MM.1S (cell line): ENCODE measurements at regions not wholly inside any gene's neighbourhood (a gene's known extent, or its start where the extent isn't known, plus 50 kb on each side); places are given as distances from the start of the nearest gene placed in this dataset.

Source experiments
- DNase-seq: peaks from one replicate; pipeline ENCODE4 v3.0.0-alpha.2; 2015
- H2AFZ ChIP-seq: fragments of 300-600 bp; sonication (generic); 2 replicates; pipeline ENCODE4 v1.6.0; 2016; ENCODE audit warnings: antibody characterized with exemption, low read length
- H3F3A ChIP-seq: fragments of 300-600 bp; sonication (generic); 2 replicates; pipeline ENCODE4 v1.6.1; 2016; ENCODE audit warnings: mild to moderate bottlenecking, antibody characterized with exemption, low read length, moderate library complexity, mixed read lengths; ENCODE audit not compliant: insufficient read depth
- H3K27ac ChIP-seq: fragments of 300-600 bp; sonication (generic); 2 replicates; pipeline ENCODE4 v1.5.1; 2016; ENCODE audit warnings: mild to moderate bottlenecking, low read length
- H3K27me3 ChIP-seq: fragments of 300-600 bp; sonication (generic); replicated peaks from 2 replicates; pipeline ENCODE4 v1.6.0; 2016; ENCODE audit warnings: low read length; ENCODE audit not compliant: insufficient read depth
- H3K36me3 ChIP-seq: fragments of 300-600 bp; sonication (generic); replicated peaks from 2 replicates; pipeline ENCODE4 v1.6.1; 2016; ENCODE audit warnings: mild to moderate bottlenecking, low read length, mixed read lengths; ENCODE audit not compliant: insufficient read depth
- H3K4me1 ChIP-seq: fragments of 300-600 bp; sonication (generic); 2 replicates; pipeline ENCODE4 v1.6.1; 2016; ENCODE audit warnings: low read length, mixed read lengths
- H3K4me2 ChIP-seq: fragments of 300-600 bp; sonication (generic); 2 replicates; pipeline ENCODE4 v1.6.0; 2016; ENCODE audit warnings: low read depth, low read length
- H3K4me3 ChIP-seq: fragments of 300-600 bp; sonication (generic); 2 replicates; pipeline ENCODE4 v1.5.1; 2016; ENCODE audit warnings: low read length, mixed read lengths
- H3K79me2 ChIP-seq: fragments of 300-600 bp; sonication (generic); 2 replicates; pipeline ENCODE4 v1.6.1; 2016; ENCODE audit warnings: mixed run types, low read length, mixed read lengths
- H3K9ac ChIP-seq: fragments of 300-600 bp; sonication (generic); 2 replicates; pipeline ENCODE4 v1.6.1; 2016; ENCODE audit warnings: low read length, mixed read lengths
- H3K9me2 ChIP-seq: fragments of 300-600 bp; sonication (generic); replicated peaks from 2 replicates; pipeline ENCODE4 v1.6.1; 2016; ENCODE audit warnings: mild to moderate bottlenecking, low read length, mixed read lengths; ENCODE audit not compliant: insufficient read depth
- H3K9me3 ChIP-seq: fragments of 300-600 bp; sonication (generic); replicated peaks from 2 replicates; pipeline ENCODE4 v1.6.1; 2016; ENCODE audit warnings: mild to moderate bottlenecking, low read length, mixed read lengths; ENCODE audit not compliant: insufficient read depth
- H4K20me1 ChIP-seq: fragments of 300-600 bp; sonication (generic); 2 replicates; pipeline ENCODE4 v1.6.1; 2016; ENCODE audit warnings: mild to moderate bottlenecking, low read length, moderate library complexity, mixed read lengths; ENCODE audit not compliant: insufficient read depth
- EZH2 ChIP-seq: fragments of 300-600 bp; sonication (generic); optimal IDR thresholded peaks from 2 replicates; pipeline ENCODE3; 2017; ENCODE audit warnings: low read depth, mild to moderate bottlenecking, antibody characterized with exemption, low read length, mixed read lengths
- EZH2phosphoT487 ChIP-seq: fragments of 300-600 bp; sonication (generic); IDR thresholded peaks from 2 replicates; pipeline ENCODE4 v1.6.1; 2018; ENCODE audit warnings: antibody characterized with exemption, low read length
- TF ChIP-seq, protein P1 (sequence below): fragments of 300-600 bp; sonication (generic); IDR thresholded peaks from 2 replicates; pipeline ENCODE4 v1.5.1; 2016; ENCODE audit warnings: antibody characterized with exemption, low read length, mixed read lengths

DNA sequence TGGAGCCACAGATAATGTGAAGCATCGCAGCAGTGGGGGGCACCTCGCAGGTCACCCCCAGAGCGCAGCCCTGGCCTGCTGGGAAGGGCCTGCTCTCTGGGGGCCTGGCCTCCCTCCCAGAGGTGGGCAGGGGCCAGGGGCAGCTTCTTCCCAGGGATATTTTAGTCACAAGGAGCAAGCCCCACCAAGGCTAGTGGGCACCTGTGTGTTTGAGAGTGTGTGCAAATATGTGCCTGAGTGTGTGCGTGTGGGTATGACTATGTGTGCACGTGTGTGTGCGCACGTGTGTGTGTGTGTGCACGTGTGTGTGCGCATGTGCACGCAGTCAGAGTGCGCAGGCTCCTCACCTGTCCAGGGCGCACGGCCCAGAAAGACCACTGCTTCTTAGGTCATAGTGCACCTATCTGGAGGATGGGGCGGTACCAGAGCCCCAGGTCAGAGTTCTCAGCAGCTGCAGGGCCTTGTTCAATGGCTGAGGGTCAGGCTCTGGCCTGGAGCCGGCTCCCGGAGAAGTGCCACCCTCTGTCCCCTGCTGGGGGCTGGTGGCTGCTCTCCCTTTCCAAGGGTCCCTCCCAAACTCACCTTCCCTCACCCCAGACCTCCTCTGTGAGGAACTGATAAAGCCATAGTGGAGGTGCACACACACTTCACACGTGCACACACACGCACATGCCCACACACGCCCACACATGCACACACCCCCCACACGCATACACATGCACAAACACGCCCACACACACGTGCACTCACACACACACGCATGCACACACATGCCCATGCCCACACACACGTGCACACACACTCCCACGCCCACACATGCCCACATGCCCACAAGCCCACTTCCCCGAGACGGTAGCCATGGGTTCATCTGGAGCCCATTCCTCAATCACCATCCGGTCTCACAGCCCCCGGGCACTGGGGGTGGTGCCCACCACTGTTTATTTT, 128.5 kb downstream of the KIF26A start:
- H3K79me2 ChIP-seq: no peaks in the 10 kb centered on the region
- H3K36me3 ChIP-seq: no peaks in the 10 kb centered on the region
- H3K27me3 ChIP-seq: peaks cover 27% of the 10 kb centered on the region
- no peak for DNase-seq
- H3K9me2 ChIP-seq: no peaks in the 10 kb centered on the region
- H3K4me2 ChIP-seq: no peak overlapping the region
- H3K4me1 ChIP-seq: no peaks in the 10 kb centered on the region
- no peaks in the 10 kb centered on the region for H3F3A ChIP-seq
- H2AFZ ChIP-seq: no peak overlapping the region
- H4K20me1 ChIP-seq: no peaks in the 10 kb centered on the region
- no peaks in the 10 kb centered on the region for H3K9me3 ChIP-seq
- TF ChIP-seq EZH2phosphoT487: no peak
- no peak for TF ChIP-seq EZH2
- TF ChIP-seq, protein P1, sequence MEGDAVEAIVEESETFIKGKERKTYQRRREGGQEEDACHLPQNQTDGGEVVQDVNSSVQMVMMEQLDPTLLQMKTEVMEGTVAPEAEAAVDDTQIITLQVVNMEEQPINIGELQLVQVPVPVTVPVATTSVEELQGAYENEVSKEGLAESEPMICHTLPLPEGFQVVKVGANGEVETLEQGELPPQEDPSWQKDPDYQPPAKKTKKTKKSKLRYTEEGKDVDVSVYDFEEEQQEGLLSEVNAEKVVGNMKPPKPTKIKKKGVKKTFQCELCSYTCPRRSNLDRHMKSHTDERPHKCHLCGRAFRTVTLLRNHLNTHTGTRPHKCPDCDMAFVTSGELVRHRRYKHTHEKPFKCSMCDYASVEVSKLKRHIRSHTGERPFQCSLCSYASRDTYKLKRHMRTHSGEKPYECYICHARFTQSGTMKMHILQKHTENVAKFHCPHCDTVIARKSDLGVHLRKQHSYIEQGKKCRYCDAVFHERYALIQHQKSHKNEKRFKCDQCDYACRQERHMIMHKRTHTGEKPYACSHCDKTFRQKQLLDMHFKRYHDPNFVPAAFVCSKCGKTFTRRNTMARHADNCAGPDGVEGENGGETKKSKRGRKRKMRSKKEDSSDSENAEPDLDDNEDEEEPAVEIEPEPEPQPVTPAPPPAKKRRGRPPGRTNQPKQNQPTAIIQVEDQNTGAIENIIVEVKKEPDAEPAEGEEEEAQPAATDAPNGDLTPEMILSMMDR: no peak
- no peak overlapping the region for H3K27ac ChIP-seq
- H3K4me3 ChIP-seq: no peak overlapping the region
- no peak overlapping the region for H3K9ac ChIP-seq

DNA sequence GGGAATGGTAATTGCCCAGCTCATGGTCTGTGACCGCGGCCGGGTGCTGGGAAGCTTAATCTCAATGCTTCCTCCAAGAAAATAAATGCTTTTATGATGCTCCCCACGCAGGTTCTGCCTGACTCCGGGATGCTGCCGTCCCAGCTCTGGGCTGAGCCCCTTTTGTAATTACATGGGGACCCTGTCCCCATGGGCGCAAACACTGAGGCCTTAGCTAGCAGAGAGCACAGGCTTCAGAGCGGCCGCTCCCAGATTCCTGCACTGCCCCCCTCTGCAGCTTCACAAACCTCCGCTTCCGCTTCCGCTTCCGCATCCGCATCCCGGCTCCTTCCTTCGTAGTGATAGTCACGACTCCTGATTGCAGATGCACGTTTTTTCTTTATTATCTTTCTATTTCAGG, 129.5 kb downstream of the KIF26A start:
- TF ChIP-seq EZH2phosphoT487 (no peak), EZH2 (no peak)
- TF ChIP-seq, protein P1: no peak
- Histone ChIP-seq H3K9me3 (no peaks in the 10 kb centered on the region), H3K27ac (no peak overlapping the region)

DNA sequence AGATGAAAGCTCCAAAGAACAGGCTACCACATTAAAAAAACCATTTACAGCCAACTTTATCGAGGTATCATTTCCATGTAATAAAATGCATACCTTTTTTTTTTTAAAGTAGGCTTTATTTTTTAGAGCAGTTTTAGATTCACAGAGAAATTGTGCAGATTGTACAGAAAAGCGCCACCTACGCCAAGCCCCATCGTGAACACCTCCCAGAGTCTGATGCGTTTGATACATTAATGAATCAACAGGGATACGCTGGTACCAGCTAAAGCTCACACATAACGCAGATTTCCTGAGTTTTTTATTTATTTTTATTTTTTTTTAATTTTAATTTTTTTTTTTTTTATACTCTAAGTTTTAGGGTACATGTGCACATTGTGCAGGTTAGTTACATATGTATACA, 129.9 kb downstream of the KIF26A start:
- Histone ChIP-seq H3K27ac (no peak overlapping the region), H3K9me3 (no peaks in the 10 kb centered on the region), H3K9me2 (no peaks in the 10 kb centered on the region), H3K79me2 (no peaks in the 10 kb centered on the region), H3F3A (no peaks in the 10 kb centered on the region), H3K9ac (no peak overlapping the region), H3K4me3 (no peak overlapping the region), H3K4me1 (no peaks in the 10 kb centered on the region), H3K36me3 (no peaks in the 10 kb centered on the region), H2AFZ (no peak overlapping the region), H4K20me1 (no peaks in the 10 kb centered on the region), H3K27me3 (peaks cover 39% of the 10 kb centered on the region), H3K4me2 (no peak overlapping the region)
- TF ChIP-seq, protein P1: no peak
- TF ChIP-seq EZH2: no peak
- TF ChIP-seq EZH2phosphoT487: no peak
- DNase-seq: no peak

More for the DNA sequence above, 129.5 kb downstream of the KIF26A start:
- H3K4me2 ChIP-seq: no peak overlapping the region
- no peaks in the 10 kb centered on the region for H3K79me2 ChIP-seq
- H3K36me3 ChIP-seq: no peaks in the 10 kb centered on the region
- no peak overlapping the region for H2AFZ ChIP-seq
- no peak overlapping the region for H3K9ac ChIP-seq
- H3K4me3 ChIP-seq: no peak overlapping the region
- peaks cover 37% of the 10 kb centered on the region for H3K27me3 ChIP-seq
- no peaks in the 10 kb centered on the region for H4K20me1 ChIP-seq
- no peak for DNase-seq
- no peaks in the 10 kb centered on the region for H3K9me2 ChIP-seq
- no peaks in the 10 kb centered on the region for H3K4me1 ChIP-seq
- H3F3A ChIP-seq: no peaks in the 10 kb centered on the region
